ENCODE measurements at regions not wholly inside any gene's neighbourhood (a gene's known extent, or its start where the extent isn't known, plus 50 kb on each side); places are given as distances from the start of the nearest gene placed in this dataset.

GRCh38 chr22:22834204-22834603 lies 53.4 kb upstream of the IGLL5 start:
- no peak for TF ChIP-seq ZBTB48 (tag by site-specific recombination; IDR thresholded peaks at IDR 0.05)
- no peak for TF ChIP-seq ZNF19 (tag by site-specific recombination; IDR thresholded peaks at IDR 0.05; ENCODE audit: low read depth)
- no peak for TF ChIP-seq KLF9 (tag by site-specific recombination; IDR thresholded peaks at IDR 0.05; ENCODE audit: low read depth)
- TF ChIP-seq ZBTB44 (tag by site-specific recombination; IDR thresholded peaks at IDR 0.05) = no peak
- no peak for TF ChIP-seq KLF7 (tag by site-specific recombination; IDR thresholded peaks at IDR 0.05; ENCODE audit: borderline replicate concordance)
- TF ChIP-seq SP3 (tag by site-specific recombination; IDR thresholded peaks at IDR 0.05) = no peak
- no peak for TF ChIP-seq ZBTB1 (tag by site-specific recombination; IDR thresholded peaks at IDR 0.05)
- TF ChIP-seq FEZF1 (tag by site-specific recombination; IDR thresholded peaks at IDR 0.05) = no peak
- no peak for TF ChIP-seq CTCF (tag by site-specific recombination; IDR thresholded peaks at IDR 0.05)
- TF ChIP-seq ZNF138 (tag by site-specific recombination; IDR thresholded peaks at IDR 0.05; ENCODE audit: borderline replicate concordance) = no peak
- TF ChIP-seq ZNF548 (tag by site-specific recombination; IDR thresholded peaks at IDR 0.05) = no peak
- TF ChIP-seq ZNF660 (tag by site-specific recombination; IDR thresholded peaks at IDR 0.05) = no peak
- no peak for TF ChIP-seq ZFP41 (tag by site-specific recombination; IDR thresholded peaks at IDR 0.05; ENCODE audit: borderline replicate concordance)
- no peak for TF ChIP-seq EGR2 (tag by site-specific recombination; IDR thresholded peaks at IDR 0.05; ENCODE audit: low read depth)
- no peak for TF ChIP-seq ZBTB7A (tag by site-specific recombination; IDR thresholded peaks at IDR 0.05; ENCODE audit: low read depth)
- TF ChIP-seq ZNF560 (tag by site-specific recombination; IDR thresholded peaks at IDR 0.05; ENCODE audit: borderline replicate concordance) = no peak
- no peak for TF ChIP-seq ZSCAN4 (tag by site-specific recombination; IDR thresholded peaks at IDR 0.05)
- no peak for TF ChIP-seq ZNF488 (tag by site-specific recombination; IDR thresholded peaks at IDR 0.05)
- no peaks in the 10 kb centered on the region for H3K9me3 ChIP-seq (ENCODE audit: control insufficient read depth, insufficient read depth, low read depth, low read length)
- CTCF ChIA-PET = interaction anchor here (0.6 kb wide), 1 partner anchor 30 kb away, joined by 6 read pairs; no protein-coding TSS in a partner anchor
- no peak overlapping the region for H3K27ac ChIP-seq (ENCODE audit: extremely low read depth, low read depth, low read length)
- H3K4me1 ChIP-seq (ENCODE audit: control insufficient read depth, insufficient read depth, low read length) = no peaks in the 10 kb centered on the region
- H3K36me3 ChIP-seq (ENCODE audit: control insufficient read depth in 2 of 2, insufficient read depth in 1 of 2, low read length in 2 of 2) = no peaks in the 10 kb centered on the region
- no peak overlapping the region for H3K4me3 ChIP-seq (ENCODE audit: low read depth, low read length)
- POLR2A ChIA-PET = no interaction called here

- ChIA-PET POLR2A (no interaction called here), CTCF (interaction anchor here (0.6 to 0.7 kb wide), 2 partner anchors 15 to 29 kb away, joined by 3 to 6 read pairs; no protein-coding TSS in a partner anchor)
- H3K4me1 ChIP-seq (ENCODE audit: control insufficient read depth, insufficient read depth, low read length) = no peaks in the 10 kb centered on the region
- no peak overlapping the region for H3K27ac ChIP-seq (ENCODE audit: extremely low read depth, low read depth, low read length)
- no peaks in the 10 kb centered on the region for H3K36me3 ChIP-seq (ENCODE audit: control insufficient read depth in 2 of 2, insufficient read depth in 1 of 2, low read length in 2 of 2)
- H3K9me3 ChIP-seq (ENCODE audit: control insufficient read depth, insufficient read depth, low read depth, low read length) = no peaks in the 10 kb centered on the region
- no peak overlapping the region for H3K4me3 ChIP-seq (ENCODE audit: low read depth, low read length)
- no peak for TF ChIP-seq ZBTB44 (tag by site-specific recombination; IDR thresholded peaks at IDR 0.05)
- TF ChIP-seq ZNF701 (tag by site-specific recombination; IDR thresholded peaks at IDR 0.05) = no peak
- no peak for TF ChIP-seq ZNF624 (tag by site-specific recombination; IDR thresholded peaks at IDR 0.05)
- TF ChIP-seq ZNF560 (tag by site-specific recombination; IDR thresholded peaks at IDR 0.05; ENCODE audit: borderline replicate concordance) = no peak
- TF ChIP-seq ZNF433 (tag by site-specific recombination; IDR thresholded peaks at IDR 0.05; ENCODE audit: low read depth) = no peak
- no peak for TF ChIP-seq SALL2 (tag by site-specific recombination; IDR thresholded peaks at IDR 0.05; ENCODE audit: borderline replicate concordance)
- no peak for TF ChIP-seq ZNF311 (tag by site-specific recombination; IDR thresholded peaks at IDR 0.05; ENCODE audit: borderline replicate concordance)
- TF ChIP-seq HOXC10 (CRISPR knock-in tag; IDR thresholded peaks at IDR 0.05) = no peak
- no peak for TF ChIP-seq ZFHX2 (tag by site-specific recombination; conservative IDR thresholded peaks at IDR 0.05)
- TF ChIP-seq CTCF (tag by site-specific recombination; IDR thresholded peaks at IDR 0.05) = no peak
- TF ChIP-seq ZNF768 (tag by site-specific recombination; IDR thresholded peaks at IDR 0.05) = no peak
- no peak for TF ChIP-seq SETDB1 (IDR thresholded peaks at IDR 0.05; ENCODE audit: insufficient read length, low read length)
These were observed 52.8 kb upstream of the IGLL5 start for GRCh38 chr22:22834783-22835182.

All from HEK293 (cell line).